ENCODE measurements at regions not wholly inside any gene's neighbourhood (a gene's known extent, or its start where the extent isn't known, plus 50 kb on each side); places are given as distances from the start of the nearest gene placed in this dataset.
A peak's percentile ranks its signal among the peaks of the same experiment; 100 is the strongest.

DNA sequence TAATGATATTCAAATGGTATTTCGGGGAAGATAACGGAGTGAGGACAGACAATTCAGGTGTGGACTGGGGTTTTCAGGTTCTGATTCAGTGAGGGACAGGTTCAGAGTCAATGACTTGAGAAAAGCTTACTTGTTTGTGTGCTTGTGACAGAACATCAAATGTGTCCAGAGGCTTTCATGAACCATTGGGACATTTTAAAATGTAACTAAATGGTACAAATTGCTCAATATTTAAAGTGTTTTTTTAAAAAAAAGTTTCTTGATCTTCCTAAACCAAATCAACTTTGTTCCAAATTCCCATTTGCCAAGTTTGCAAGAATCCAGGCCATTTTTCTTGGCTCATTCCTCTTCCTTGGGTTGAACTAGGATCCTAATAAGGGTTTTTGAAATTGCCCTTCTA lies 59.4 kb upstream of the BZW1 start:
- peaks cover 33% of the 10 kb centered on the region for H3K4me1 ChIP-seq (ENCODE audit: insufficient read depth, low read length)
- H3K27ac Mint-ChIP-seq (ENCODE audit: unreplicated experiment) = no peak overlapping the region
- DNase-seq (ENCODE audit: low read depth) = no peak
- H3K4me2 ChIP-seq (ENCODE audit: low read length) = no peak overlapping the region
- no peaks in the 10 kb centered on the region for H4K20me1 ChIP-seq (ENCODE audit: insufficient read depth, low read length)
- H2AFZ ChIP-seq (ENCODE audit: low read depth, low read length) = no peak overlapping the region
- no peaks in the 10 kb centered on the region for H3K27me3 ChIP-seq (ENCODE audit: insufficient read depth, low read length)
- H3K4me3 Mint-ChIP-seq (ENCODE audit: unreplicated experiment) = no peak overlapping the region
- H3K4me3 ChIP-seq (ENCODE audit: insufficient read depth, low read depth, low read length) = no peak overlapping the region
- peaks cover 1% of the 10 kb centered on the region for H3K36me3 Mint-ChIP-seq (ENCODE audit: low read depth, unreplicated experiment)
- H3K9me3 Mint-ChIP-seq (ENCODE audit: unreplicated experiment) = no peaks in the 10 kb centered on the region
- H3K27me3 Mint-ChIP-seq (ENCODE audit: low read depth, unreplicated experiment) = no peaks in the 10 kb centered on the region
- no peak for FAIRE-seq
- H3K27ac ChIP-seq (ENCODE audit: low read depth, low read length) = no peak overlapping the region
- no peak overlapping the region for H3K9ac ChIP-seq (ENCODE audit: low read length)
- no peaks in the 10 kb centered on the region for H3K9me3 ChIP-seq (ENCODE audit: insufficient read depth, low read depth, low read length)
- H3K36me3 ChIP-seq (ENCODE audit: insufficient read depth, low read length) = no peaks in the 10 kb centered on the region
- no peaks in the 10 kb centered on the region for H3K79me2 ChIP-seq (ENCODE audit: insufficient read depth, low read length)
- peaks cover 37% of the 10 kb centered on the region for H3K4me1 Mint-ChIP-seq (ENCODE audit: low read depth, unreplicated experiment)
- TF ChIP-seq, protein P1, sequence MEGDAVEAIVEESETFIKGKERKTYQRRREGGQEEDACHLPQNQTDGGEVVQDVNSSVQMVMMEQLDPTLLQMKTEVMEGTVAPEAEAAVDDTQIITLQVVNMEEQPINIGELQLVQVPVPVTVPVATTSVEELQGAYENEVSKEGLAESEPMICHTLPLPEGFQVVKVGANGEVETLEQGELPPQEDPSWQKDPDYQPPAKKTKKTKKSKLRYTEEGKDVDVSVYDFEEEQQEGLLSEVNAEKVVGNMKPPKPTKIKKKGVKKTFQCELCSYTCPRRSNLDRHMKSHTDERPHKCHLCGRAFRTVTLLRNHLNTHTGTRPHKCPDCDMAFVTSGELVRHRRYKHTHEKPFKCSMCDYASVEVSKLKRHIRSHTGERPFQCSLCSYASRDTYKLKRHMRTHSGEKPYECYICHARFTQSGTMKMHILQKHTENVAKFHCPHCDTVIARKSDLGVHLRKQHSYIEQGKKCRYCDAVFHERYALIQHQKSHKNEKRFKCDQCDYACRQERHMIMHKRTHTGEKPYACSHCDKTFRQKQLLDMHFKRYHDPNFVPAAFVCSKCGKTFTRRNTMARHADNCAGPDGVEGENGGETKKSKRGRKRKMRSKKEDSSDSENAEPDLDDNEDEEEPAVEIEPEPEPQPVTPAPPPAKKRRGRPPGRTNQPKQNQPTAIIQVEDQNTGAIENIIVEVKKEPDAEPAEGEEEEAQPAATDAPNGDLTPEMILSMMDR (IDR thresholded peaks at IDR 0.05; ENCODE audit: insufficient read depth, low read depth, low read length) = no peak
- TF ChIP-seq EZH2 (IDR thresholded peaks at IDR 0.05; ENCODE audit: insufficient read depth, low read length) = no peak

DNA sequence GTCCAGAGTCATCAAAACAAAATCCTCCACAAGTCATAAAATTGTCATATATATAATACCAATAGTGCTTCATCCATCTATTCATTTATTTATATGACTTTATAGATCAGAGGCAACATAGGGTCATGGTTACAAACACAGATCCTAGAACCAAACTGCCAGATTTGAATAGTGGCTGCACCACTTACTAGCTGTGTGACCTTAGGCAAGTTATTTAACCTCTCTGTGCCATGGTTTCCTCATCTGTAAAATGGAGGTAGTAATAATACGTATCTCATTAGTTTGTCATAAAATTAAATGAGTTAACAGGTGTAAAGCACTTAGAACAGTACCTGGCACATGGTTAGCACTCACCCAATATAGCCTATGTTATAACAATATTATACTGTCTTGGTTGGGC lies 58.9 kb upstream of the BZW1 start:
- Mint-ChIP-seq H3K27me3 (ENCODE audit: low read depth, unreplicated experiment) (no peaks in the 10 kb centered on the region), H3K27ac (ENCODE audit: unreplicated experiment) (no peak overlapping the region), H3K36me3 (ENCODE audit: low read depth, unreplicated experiment) (peaks cover 1% of the 10 kb centered on the region), H3K9me3 (ENCODE audit: unreplicated experiment) (no peaks in the 10 kb centered on the region), H3K4me1 (ENCODE audit: low read depth, unreplicated experiment) (peaks cover 35% of the 10 kb centered on the region), H3K4me3 (ENCODE audit: unreplicated experiment) (no peak overlapping the region)
- no peaks in the 10 kb centered on the region for H3K79me2 ChIP-seq (ENCODE audit: insufficient read depth, low read length)
- H2AFZ ChIP-seq (ENCODE audit: low read depth, low read length) = no peak overlapping the region
- H3K9ac ChIP-seq (ENCODE audit: low read length) = no peak overlapping the region
- H3K4me3 ChIP-seq (ENCODE audit: insufficient read depth, low read depth, low read length) = no peak overlapping the region
- no peak overlapping the region for H3K4me2 ChIP-seq (ENCODE audit: low read length)
- peaks cover 33% of the 10 kb centered on the region for H3K4me1 ChIP-seq (ENCODE audit: insufficient read depth, low read length)
- H3K27me3 ChIP-seq (ENCODE audit: insufficient read depth, low read length) = no peaks in the 10 kb centered on the region
- FAIRE-seq (no peak), DNase-seq (ENCODE audit: low read depth) (no peak)
- H4K20me1 ChIP-seq (ENCODE audit: insufficient read depth, low read length) = no peaks in the 10 kb centered on the region
- H3K9me3 ChIP-seq (ENCODE audit: insufficient read depth, low read depth, low read length) = no peaks in the 10 kb centered on the region
- TF ChIP-seq, protein P1 (IDR thresholded peaks at IDR 0.05; ENCODE audit: insufficient read depth, low read depth, low read length) = no peak
- TF ChIP-seq EZH2 (IDR thresholded peaks at IDR 0.05; ENCODE audit: insufficient read depth, low read length) = no peak
- no peak overlapping the region for H3K27ac ChIP-seq (ENCODE audit: low read depth, low read length)
- H3K36me3 ChIP-seq (ENCODE audit: insufficient read depth, low read length) = no peaks in the 10 kb centered on the region

DNA sequence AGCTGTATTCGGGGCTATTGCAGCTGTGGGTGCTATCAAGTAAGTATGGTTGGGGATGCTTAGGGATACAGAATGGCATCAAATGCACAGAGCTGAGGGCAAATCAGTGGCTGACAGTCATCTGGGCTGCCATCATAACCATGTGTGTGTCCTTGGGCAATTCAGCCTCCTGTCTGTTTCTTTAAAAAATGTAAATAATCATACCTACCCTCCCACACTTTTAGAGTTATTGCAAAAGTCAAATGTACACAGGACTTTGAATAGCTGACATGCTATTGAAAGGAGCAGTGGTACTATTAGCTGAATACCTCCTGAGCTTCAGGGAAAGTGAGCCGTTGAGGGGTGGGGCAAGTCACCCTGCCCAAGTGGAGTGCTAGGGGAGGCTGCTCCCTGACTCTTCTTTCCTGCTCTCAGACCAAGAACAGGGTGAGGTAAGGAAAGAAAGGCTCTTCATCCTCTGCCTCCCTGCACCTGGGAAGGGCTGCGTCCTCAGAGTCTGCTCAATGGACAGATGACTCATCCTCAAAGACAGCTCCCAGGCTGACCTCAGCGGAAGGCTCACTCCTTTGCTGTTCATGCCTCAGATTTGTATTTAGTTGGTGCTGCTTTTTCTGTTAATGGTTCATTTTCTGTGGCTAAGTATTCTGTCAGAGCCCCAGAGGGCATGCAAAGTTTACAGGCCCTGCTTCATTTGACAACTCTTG lies 54.9 kb upstream of the BZW1 start:
- no peaks in the 10 kb centered on the region for H3K36me3 Mint-ChIP-seq (ENCODE audit: low read depth, unreplicated experiment)
- Histone ChIP-seq H3K4me1 (ENCODE audit: insufficient read depth, low read length) (peaks cover 33% of the 10 kb centered on the region), H3K4me3 (ENCODE audit: insufficient read depth, low read depth, low read length) (no peak overlapping the region), H3K27ac (ENCODE audit: low read depth, low read length) (peak overlapping the region; percentile 58), H3K79me2 (ENCODE audit: insufficient read depth, low read length) (no peaks in the 10 kb centered on the region), H3K9me3 (ENCODE audit: insufficient read depth, low read depth, low read length) (no peaks in the 10 kb centered on the region), H3K27me3 (ENCODE audit: insufficient read depth, low read length) (no peaks in the 10 kb centered on the region), H4K20me1 (ENCODE audit: insufficient read depth, low read length) (no peaks in the 10 kb centered on the region), H2AFZ (ENCODE audit: low read depth, low read length) (peak overlapping the region; percentile 1), H3K4me2 (ENCODE audit: low read length) (peak overlapping the region; percentile 65), H3K9ac (ENCODE audit: low read length) (peak overlapping the region; percentile 49), H3K36me3 (ENCODE audit: insufficient read depth, low read length) (no peaks in the 10 kb centered on the region)
- FAIRE-seq (peak; percentile 75), DNase-seq (ENCODE audit: low read depth) (peak; percentile 88)
- H3K27ac Mint-ChIP-seq (ENCODE audit: unreplicated experiment) = peak overlapping the region; percentile 69
- peaks cover 25% of the 10 kb centered on the region for H3K4me1 Mint-ChIP-seq (ENCODE audit: low read depth, unreplicated experiment)
- no peak for TF ChIP-seq EZH2 (IDR thresholded peaks at IDR 0.05; ENCODE audit: insufficient read depth, low read length)
- TF ChIP-seq, protein P1 (IDR thresholded peaks at IDR 0.05; ENCODE audit: insufficient read depth, low read depth, low read length) = no peak
- H3K4me3 Mint-ChIP-seq (ENCODE audit: unreplicated experiment) = no peak overlapping the region
- no peaks in the 10 kb centered on the region for H3K27me3 Mint-ChIP-seq (ENCODE audit: low read depth, unreplicated experiment)
- no peaks in the 10 kb centered on the region for H3K9me3 Mint-ChIP-seq (ENCODE audit: unreplicated experiment)

Data from astrocyte (in vitro differentiated cells and primary cell).